Type B pancreatic cell (in vitro differentiated cells): ENCODE measurements at regions not wholly inside any gene's neighbourhood (a gene's known extent, or its start where the extent isn't known, plus 50 kb on each side); places are given as distances from the start of the nearest gene placed in this dataset.

ENCODE experiments used
- DNase-seq: peaks from one replicate; pipeline ENCODE4 v3.0.0; 2021; ENCODE audit warnings: mixed read lengths; ENCODE audit not compliant: unreplicated experiment; ENCODE audit errors: extremely low spot score
- H3K27ac Mint-ChIP-seq: 2 replicates; pipeline ENCODE4 v1.8.0; 2021; ENCODE audit warnings: mild to moderate bottlenecking, mixed read lengths
- H3K27me3 Mint-ChIP-seq: 2 replicates; pipeline ENCODE4 v1.8.0; 2021; ENCODE audit warnings: mixed read lengths
- H3K36me3 Mint-ChIP-seq: 2 replicates; pipeline ENCODE4 v1.8.0; 2021; ENCODE audit warnings: mixed read lengths
- H3K4me1 Mint-ChIP-seq: one replicate; pipeline ENCODE4 v1.8.0; 2021; ENCODE audit warnings: mixed read lengths; ENCODE audit not compliant: unreplicated experiment
- H3K4me3 Mint-ChIP-seq: 2 replicates; pipeline ENCODE4 v1.8.0; 2021; ENCODE audit warnings: mild to moderate bottlenecking, mixed read lengths
- H3K9me3 Mint-ChIP-seq: 2 replicates; pipeline ENCODE4 v1.8.0; 2021; ENCODE audit warnings: mixed read lengths
- TF ChIP-seq, protein P1 (sequence below): fragments of 200-600 bp; sonication (generic); conservative IDR thresholded peaks from 2 replicates; pipeline ENCODE4 v1.5.0; 2021; ENCODE audit warnings: antibody characterized with exemption, mild to moderate bottlenecking

DNA sequence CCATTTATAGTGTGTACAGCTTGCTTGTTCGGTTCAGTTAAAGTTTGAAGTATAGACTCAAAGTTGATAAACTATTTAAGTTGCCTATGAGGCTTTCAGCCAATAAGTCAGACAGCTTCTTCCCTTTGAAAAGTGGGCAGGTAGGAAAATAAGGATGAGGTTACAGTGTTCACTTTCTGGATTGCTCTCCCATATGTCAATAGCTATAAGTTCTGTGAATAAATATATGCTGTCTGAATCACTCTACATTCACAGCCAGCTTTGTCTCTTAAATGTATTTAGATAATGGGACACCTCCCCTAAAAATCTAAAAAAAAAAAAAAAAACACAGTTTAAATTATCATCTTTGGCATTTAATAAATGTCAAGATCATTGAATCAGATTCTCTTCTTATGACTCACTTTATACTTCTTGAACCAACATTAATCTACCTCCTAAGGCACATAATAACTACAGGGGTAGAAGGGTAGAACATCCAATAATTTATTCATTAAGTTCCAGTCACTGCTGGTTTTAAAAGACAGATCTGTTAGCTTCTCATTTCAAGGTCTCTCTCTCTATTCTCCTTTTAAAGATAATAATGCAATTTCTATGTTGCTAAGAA, 126.4 kb upstream of the PCED1B start:
- Mint-ChIP-seq H3K27ac (no peak overlapping the region), H3K36me3 (no peaks in the 10 kb centered on the region), H3K9me3 (no peaks in the 10 kb centered on the region), H3K4me1 (no peaks in the 10 kb centered on the region), H3K4me3 (no peak overlapping the region), H3K27me3 (peaks cover 4% of the 10 kb centered on the region)
- DNase-seq, result no peak
- TF ChIP-seq, protein P1, sequence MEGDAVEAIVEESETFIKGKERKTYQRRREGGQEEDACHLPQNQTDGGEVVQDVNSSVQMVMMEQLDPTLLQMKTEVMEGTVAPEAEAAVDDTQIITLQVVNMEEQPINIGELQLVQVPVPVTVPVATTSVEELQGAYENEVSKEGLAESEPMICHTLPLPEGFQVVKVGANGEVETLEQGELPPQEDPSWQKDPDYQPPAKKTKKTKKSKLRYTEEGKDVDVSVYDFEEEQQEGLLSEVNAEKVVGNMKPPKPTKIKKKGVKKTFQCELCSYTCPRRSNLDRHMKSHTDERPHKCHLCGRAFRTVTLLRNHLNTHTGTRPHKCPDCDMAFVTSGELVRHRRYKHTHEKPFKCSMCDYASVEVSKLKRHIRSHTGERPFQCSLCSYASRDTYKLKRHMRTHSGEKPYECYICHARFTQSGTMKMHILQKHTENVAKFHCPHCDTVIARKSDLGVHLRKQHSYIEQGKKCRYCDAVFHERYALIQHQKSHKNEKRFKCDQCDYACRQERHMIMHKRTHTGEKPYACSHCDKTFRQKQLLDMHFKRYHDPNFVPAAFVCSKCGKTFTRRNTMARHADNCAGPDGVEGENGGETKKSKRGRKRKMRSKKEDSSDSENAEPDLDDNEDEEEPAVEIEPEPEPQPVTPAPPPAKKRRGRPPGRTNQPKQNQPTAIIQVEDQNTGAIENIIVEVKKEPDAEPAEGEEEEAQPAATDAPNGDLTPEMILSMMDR, result no peak

DNA sequence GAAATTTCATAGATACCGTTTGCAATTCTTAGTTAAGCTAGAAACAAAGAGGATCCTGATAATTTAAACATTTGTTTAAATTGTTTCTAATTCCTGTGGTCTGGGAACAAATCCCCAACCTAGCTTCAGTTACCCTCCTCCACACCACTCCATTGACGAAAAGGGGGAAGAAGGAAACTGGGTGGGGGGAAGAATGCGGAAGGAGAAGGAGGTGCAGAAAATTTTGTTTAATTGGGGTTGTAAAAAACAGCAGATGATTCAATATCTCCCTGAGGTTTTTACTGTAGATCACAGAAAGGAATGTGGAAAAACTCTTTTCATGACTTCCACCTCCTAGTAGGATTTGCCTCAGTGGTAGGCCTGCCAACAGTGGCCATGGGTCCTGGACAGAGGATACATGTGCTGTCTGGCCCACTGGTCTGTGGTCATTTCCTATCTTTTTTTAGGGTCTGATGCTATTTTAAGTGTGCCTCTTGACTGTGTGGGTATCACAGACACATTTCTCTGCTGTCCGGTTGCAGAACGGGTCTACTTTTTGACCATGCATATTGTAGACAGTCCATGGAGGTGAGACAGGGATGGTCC, 122.9 kb upstream of the PCED1B start:
- peaks cover 7% of the 10 kb centered on the region for H3K27me3 Mint-ChIP-seq
- H3K36me3 Mint-ChIP-seq, result no peaks in the 10 kb centered on the region
- no peaks in the 10 kb centered on the region for H3K9me3 Mint-ChIP-seq
- H3K4me3 Mint-ChIP-seq, result no peak overlapping the region
- TF ChIP-seq, protein P1, result no peak
- H3K27ac Mint-ChIP-seq, result no peak overlapping the region
- DNase-seq, result no peak
- H3K4me1 Mint-ChIP-seq, result no peaks in the 10 kb centered on the region

DNA sequence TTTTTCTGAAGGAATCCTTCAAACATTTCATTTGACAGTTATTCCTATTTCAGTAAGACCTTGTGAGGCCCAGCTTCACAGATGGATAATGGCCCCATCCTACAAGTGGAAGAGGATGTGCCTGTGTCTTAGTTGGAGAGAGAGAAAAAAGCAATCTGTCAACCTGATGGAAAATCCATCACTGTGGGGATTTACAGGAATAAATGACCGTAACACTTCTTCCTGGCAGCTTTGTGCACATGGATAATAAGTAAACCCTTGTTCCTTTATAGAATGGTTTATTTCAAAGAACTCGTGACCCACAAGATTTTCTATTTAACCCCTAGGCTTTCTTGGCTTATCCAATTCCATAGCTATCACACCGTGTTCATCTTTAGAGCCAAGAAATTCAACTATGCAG, 121.4 kb upstream of the PCED1B start:
- H3K27ac Mint-ChIP-seq, result no peak overlapping the region
- no peaks in the 10 kb centered on the region for H3K36me3 Mint-ChIP-seq
- H3K4me3 Mint-ChIP-seq, result no peak overlapping the region
- DNase-seq, result no peak
- TF ChIP-seq, protein P1, result no peak
- peaks cover 4% of the 10 kb centered on the region for H3K27me3 Mint-ChIP-seq
- H3K9me3 Mint-ChIP-seq, result no peaks in the 10 kb centered on the region
- H3K4me1 Mint-ChIP-seq, result no peaks in the 10 kb centered on the region

DNA sequence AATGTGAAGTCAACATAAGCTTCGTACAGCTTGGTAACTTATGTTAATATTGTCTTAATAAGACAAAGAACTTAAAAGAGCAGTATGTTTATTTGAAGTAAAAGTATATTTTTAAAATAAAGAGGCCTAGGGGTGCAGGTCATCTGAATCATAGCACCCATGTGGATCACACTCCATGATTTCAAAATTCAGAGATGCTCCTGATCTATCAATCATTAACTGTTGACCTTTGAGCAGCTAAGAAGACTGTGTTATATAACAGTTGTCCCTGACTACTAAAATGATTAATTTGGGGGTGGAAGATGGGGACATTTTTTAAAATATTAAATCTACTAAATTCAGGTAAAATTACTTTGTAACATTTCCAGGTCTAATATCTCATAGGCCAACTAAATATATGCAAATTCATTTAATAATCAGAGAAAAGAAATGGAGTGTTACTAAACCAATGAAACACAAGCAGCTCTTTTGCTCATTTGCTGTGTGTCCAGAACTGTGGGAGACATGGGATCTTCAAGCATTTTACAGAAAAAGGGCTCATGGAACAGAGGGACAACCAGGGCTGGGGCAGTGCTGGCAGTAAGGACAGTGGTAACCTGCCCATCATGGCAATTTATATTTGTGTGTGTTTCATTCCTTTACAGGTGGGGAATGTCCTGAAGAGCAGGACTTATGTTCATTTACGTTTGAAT, 120.7 kb upstream of the PCED1B start:
- H3K4me1 Mint-ChIP-seq, result peaks cover under 1% of the 10 kb centered on the region
- TF ChIP-seq, protein P1, result no peak
- no peaks in the 10 kb centered on the region for H3K9me3 Mint-ChIP-seq
- no peak overlapping the region for H3K27ac Mint-ChIP-seq
- H3K36me3 Mint-ChIP-seq, result no peaks in the 10 kb centered on the region
- no peak overlapping the region for H3K4me3 Mint-ChIP-seq
- peaks cover 4% of the 10 kb centered on the region for H3K27me3 Mint-ChIP-seq
- no peak for DNase-seq

DNA sequence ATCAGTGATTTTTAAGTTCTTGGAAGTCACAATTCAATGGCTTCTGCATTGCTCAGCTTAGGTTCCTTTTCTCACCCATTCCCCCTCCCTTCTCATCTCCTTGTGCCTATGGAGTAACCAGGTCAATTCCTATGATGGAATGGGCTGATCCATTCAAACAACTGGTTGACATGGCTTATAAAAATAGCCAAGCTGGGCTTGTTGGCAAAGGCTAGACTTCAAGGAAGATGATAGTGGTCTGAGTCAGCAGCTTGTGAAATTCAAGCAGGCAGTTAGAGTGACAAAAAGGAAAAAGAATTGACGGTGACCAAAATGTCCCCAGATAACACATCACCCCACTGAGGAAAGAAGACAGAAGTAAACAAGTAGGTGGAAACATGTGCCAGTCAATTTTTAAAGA, 119.9 kb upstream of the PCED1B start:
- TF ChIP-seq, protein P1, result no peak
- Mint-ChIP-seq H3K27me3 (peaks cover 4% of the 10 kb centered on the region), H3K36me3 (no peaks in the 10 kb centered on the region)

More for the DNA sequence above, 119.9 kb upstream of the PCED1B start:
- Mint-ChIP-seq H3K4me3 (no peak overlapping the region), H3K27ac (no peak overlapping the region), H3K4me1 (peaks cover 8% of the 10 kb centered on the region), H3K9me3 (no peaks in the 10 kb centered on the region)
- no peak for DNase-seq
